Coronary artery (tissue), 2 donors: ENCODE measurements at regions not wholly inside any gene's neighbourhood (a gene's known extent, or its start where the extent isn't known, plus 50 kb on each side); places are given as distances from the start of the nearest gene placed in this dataset.
"Not testable (repeated sequence)": the region's sequence is repeated elsewhere in the genome, so short reads cannot be mapped to it uniquely, and the experiment has no call there.

Experiments
- DNase-seq: peaks from one replicate; pipeline ENCODE4 v3.0.0-alpha.2; 2017; ENCODE audit warnings: low spot score
- H3K27ac ChIP-seq, 2 donors: fragments of 200-600 bp; sonication (generic); one replicate each; pipeline ENCODE4 v1.5.1; 2016 to 2019
- H3K4me3 ChIP-seq: fragments of 200-600 bp; sonication (generic); 2 replicates; pipeline ENCODE4 v1.5.1; 2016; ENCODE audit warnings: mild to moderate bottlenecking, moderate library complexity
- CTCF ChIP-seq: fragments of 200-600 bp; sonication (generic); IDR thresholded peaks from one replicate; pipeline ENCODE4 v1.5.1; 2019; ENCODE audit warnings: antibody characterized with exemption

GRCh38 chr3:74217467-74217866, 397.0 kb downstream of the CNTN3 start:
- H3K27ac ChIP-seq: no peak overlapping the region
- DNase-seq: no peak
- no peak for TF ChIP-seq CTCF
- H3K4me3 ChIP-seq: no peak overlapping the region

- H3K27ac ChIP-seq: no peak overlapping the region
- TF ChIP-seq CTCF: no peak
- no peak for DNase-seq
- H3K4me3 ChIP-seq: no peak overlapping the region
These were observed 400.2 kb downstream of the CNTN3 start for GRCh38 chr3:74214286-74214685.

- DNase-seq: no peak
- TF ChIP-seq CTCF: no peak
- Histone ChIP-seq H3K4me3 (no peak overlapping the region), H3K27ac (no peak overlapping the region)
These were observed 403.7 kb downstream of the CNTN3 start for GRCh38 chr3:74210739-74211138.

- Histone ChIP-seq H3K27ac (no peak overlapping the region), H3K4me3 (no peak overlapping the region)
- no peak for DNase-seq
- no peak for TF ChIP-seq CTCF
These were observed 413.5 kb downstream of the CNTN3 start for GRCh38 chr3:74200952-74201351.

- DNase-seq, H3K27ac ChIP-seq, H3K4me3 ChIP-seq: not testable (repeated sequence)
These were observed 435.8 kb downstream of the CNTN3 start for GRCh38 chr3:74178664-74179063.

GRCh38 chr3:74173090-74173489, 441.4 kb downstream of the CNTN3 start:
- TF ChIP-seq CTCF: no peak
- no peak overlapping the region for H3K4me3 ChIP-seq
- no peak for DNase-seq
- no peak overlapping the region for H3K27ac ChIP-seq

- H3K4me3 ChIP-seq: no peak overlapping the region
- H3K27ac ChIP-seq: no peak overlapping the region
- no peak for TF ChIP-seq CTCF
- DNase-seq: no peak
These were observed 446.5 kb downstream of the CNTN3 start for GRCh38 chr3:74167926-74168325.

- DNase-seq: no peak
- no peak overlapping the region for H3K27ac ChIP-seq
- no peak for TF ChIP-seq CTCF
These were observed 449.2 kb downstream of the CNTN3 start for GRCh38 chr3:74165211-74165610.

More at GRCh38 chr3:74165211-74165610, 449.2 kb downstream of the CNTN3 start:
- no peak overlapping the region for H3K4me3 ChIP-seq
